ENCODE measurements at regions not wholly inside any gene's neighbourhood (a gene's known extent, or its start where the extent isn't known, plus 50 kb on each side); places are given as distances from the start of the nearest gene placed in this dataset.
"Not testable (repeated sequence)": the region's sequence is repeated elsewhere in the genome, so short reads cannot be mapped to it uniquely, and the experiment has no call there.

GRCh38 chr12:90208379-90208778, 499.7 kb upstream of the ATP2B1 start:
- TF ChIP-seq CTCF, POLR2AphosphoS5 (IDR thresholded peaks at IDR 0.05): not testable (repeated sequence)
